Activated CD8-positive, alpha-beta memory T cell treated with anti-CD3 and anti-CD28 coated beads for 1 hour (primary cell): ENCODE measurements at regions not wholly inside any gene's neighbourhood (a gene's known extent, or its start where the extent isn't known, plus 50 kb on each side); places are given as distances from the start of the nearest gene placed in this dataset.

Experiments used
- DNase-seq, 2 donors: peaks; one replicate each; pipeline ENCODE4 v3.0.0-alpha.2; 2020; ENCODE audit warnings: low read depth in 1 of 2; ENCODE audit errors: extremely low read depth in 1 of 2

- no peak for DNase-seq
Observed at GRCh38 chr4:128394778-128395177, 107.2 kb upstream of the PGRMC2 start.

- no peak for DNase-seq
Observed at GRCh38 chr4:128393101-128393704, 105.6 kb upstream of the PGRMC2 start.

GRCh38 chr4:128390475-128390996 lies 102.9 kb upstream of the PGRMC2 start:
- no peak for DNase-seq

GRCh38 chr4:128388796-128389195 lies 101.2 kb upstream of the PGRMC2 start:
- no peak for DNase-seq

- DNase-seq: no peak
Observed at GRCh38 chr4:128388352-128388630, 100.7 kb upstream of the PGRMC2 start.

GRCh38 chr4:128387600-128388351 lies 100.2 kb upstream of the PGRMC2 start:
- DNase-seq: no peak

GRCh38 chr4:128386761-128387599 lies 99.4 kb upstream of the PGRMC2 start:
- no peak for DNase-seq

- DNase-seq: no peak
Observed at GRCh38 chr4:128385683-128386304, 98.2 kb upstream of the PGRMC2 start.

- DNase-seq: no peak
Observed at GRCh38 chr4:128384765-128385598, 97.4 kb upstream of the PGRMC2 start.

GRCh38 chr4:128384091-128384520 lies 96.5 kb upstream of the PGRMC2 start:
- no peak for DNase-seq

- DNase-seq: no peak
Observed at GRCh38 chr4:128381748-128382559, 94.3 kb upstream of the PGRMC2 start.

GRCh38 chr4:128380306-128380705 lies 92.7 kb upstream of the PGRMC2 start:
- no peak for DNase-seq

GRCh38 chr4:128379860-128380259 lies 92.2 kb upstream of the PGRMC2 start:
- DNase-seq: no peak

- DNase-seq: no peak
Observed at GRCh38 chr4:128378668-128379067, 91.1 kb upstream of the PGRMC2 start.

GRCh38 chr4:128376958-128377357 lies 89.3 kb upstream of the PGRMC2 start:
- DNase-seq: no peak

GRCh38 chr4:128376303-128376702 lies 88.7 kb upstream of the PGRMC2 start:
- no peak for DNase-seq

GRCh38 chr4:128373628-128374027 lies 86.0 kb upstream of the PGRMC2 start:
- DNase-seq: no peak

GRCh38 chr4:128371876-128372275 lies 84.3 kb upstream of the PGRMC2 start:
- DNase-seq: no peak

- no peak for DNase-seq
Observed at GRCh38 chr4:128371001-128371777, 83.6 kb upstream of the PGRMC2 start.
